HL-60 (cell line): ENCODE measurements at regions not wholly inside any gene's neighbourhood (a gene's known extent, or its start where the extent isn't known, plus 50 kb on each side); places are given as distances from the start of the nearest gene placed in this dataset.

ENCODE experiments used
- DNase-seq, 2 experiments: peaks; one replicate each; pipeline ENCODE4 v3.0.0-alpha.2; 2010 to 2020; ENCODE audit warnings: low read depth in 1 of 2, low spot score in 1 of 2
- H3K27ac ChIP-seq: fragments of 250-450 bp; sonication (Bioruptor Pico); replicated peaks from 2 replicates; pipeline ENCODE4 v1.5.1; 2020; ENCODE audit warnings: mild to moderate bottlenecking, moderate library complexity
- H3K27me3 ChIP-seq: fragments of 250-450 bp; sonication (Bioruptor Pico); 2 replicates; pipeline ENCODE4 v1.5.1; 2021; ENCODE audit warnings: mild to moderate bottlenecking, moderate library complexity; ENCODE audit not compliant: insufficient read depth, poor library complexity, severe bottlenecking
- H3K4me3 ChIP-seq: replicated peaks from 2 replicates; pipeline ENCODE4 v1.5.1; 2011; ENCODE audit warnings: mild to moderate bottlenecking, control low read depth, low read length; ENCODE audit not compliant: insufficient read depth
- GABPA ChIP-seq: IDR thresholded peaks from 2 replicates; pipeline ENCODE4 v1.6.1; 2012; ENCODE audit warnings: low read depth
- POLR2AphosphoS5 ChIP-seq: IDR thresholded peaks from 2 replicates; pipeline ENCODE4 v1.6.1; 2012; ENCODE audit warnings: low read depth
- SPI1 ChIP-seq: IDR thresholded peaks from 2 replicates; pipeline ENCODE4 v1.6.1; 2012; ENCODE audit warnings: low read depth, mild to moderate bottlenecking, borderline replicate concordance
- TF ChIP-seq, protein P1 (sequence below): IDR thresholded peaks from one replicate; pipeline ENCODE4 v1.5.1; 2011; ENCODE audit warnings: low read length, control low read depth, inconsistent platforms; ENCODE audit not compliant: insufficient read depth
- TF ChIP-seq, protein P2 (sequence below): IDR thresholded peaks from 2 replicates; pipeline ENCODE4 v1.6.1; 2012; ENCODE audit warnings: low read depth; ENCODE audit not compliant: insufficient replicate concordance

DNA sequence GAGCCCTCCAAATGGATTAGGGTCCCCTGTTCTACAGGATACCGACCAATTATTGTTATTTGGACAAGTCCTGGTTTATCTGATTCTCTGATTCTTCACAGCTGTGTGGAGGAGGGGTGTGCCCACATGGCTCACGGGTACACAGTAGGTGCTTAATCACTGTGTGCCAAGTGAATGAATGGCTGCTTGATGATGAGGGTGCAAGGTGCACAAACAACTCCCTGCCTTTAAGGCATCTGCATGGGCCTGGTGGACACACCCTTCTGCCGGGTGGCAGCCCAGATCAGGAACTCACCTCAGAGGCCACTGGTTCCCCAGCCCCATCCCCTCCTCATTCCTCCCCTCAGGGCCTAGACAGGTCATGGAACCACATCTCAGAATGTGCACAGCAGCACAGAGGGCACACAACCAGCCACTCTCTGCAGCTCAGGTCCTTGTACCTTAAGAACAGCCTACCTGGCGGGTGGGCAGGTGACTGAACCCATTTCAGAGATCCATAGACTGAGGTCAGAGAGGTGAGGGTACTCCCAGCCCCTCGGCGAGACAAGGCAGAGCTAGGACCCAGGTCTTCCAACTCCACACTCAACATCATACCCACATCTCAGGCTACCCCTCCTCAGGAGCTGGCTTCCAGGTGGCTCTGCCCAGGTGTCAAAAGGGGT lies 50.3 kb downstream of the SHANK2 start:
- Histone ChIP-seq H3K4me3 (no peak overlapping the region), H3K27me3 (no peaks in the 10 kb centered on the region), H3K27ac (no peak overlapping the region)
- DNase-seq, result no peak
- no peak for TF ChIP-seq POLR2AphosphoS5
- TF ChIP-seq GABPA, result no peak
- TF ChIP-seq, protein P1, sequence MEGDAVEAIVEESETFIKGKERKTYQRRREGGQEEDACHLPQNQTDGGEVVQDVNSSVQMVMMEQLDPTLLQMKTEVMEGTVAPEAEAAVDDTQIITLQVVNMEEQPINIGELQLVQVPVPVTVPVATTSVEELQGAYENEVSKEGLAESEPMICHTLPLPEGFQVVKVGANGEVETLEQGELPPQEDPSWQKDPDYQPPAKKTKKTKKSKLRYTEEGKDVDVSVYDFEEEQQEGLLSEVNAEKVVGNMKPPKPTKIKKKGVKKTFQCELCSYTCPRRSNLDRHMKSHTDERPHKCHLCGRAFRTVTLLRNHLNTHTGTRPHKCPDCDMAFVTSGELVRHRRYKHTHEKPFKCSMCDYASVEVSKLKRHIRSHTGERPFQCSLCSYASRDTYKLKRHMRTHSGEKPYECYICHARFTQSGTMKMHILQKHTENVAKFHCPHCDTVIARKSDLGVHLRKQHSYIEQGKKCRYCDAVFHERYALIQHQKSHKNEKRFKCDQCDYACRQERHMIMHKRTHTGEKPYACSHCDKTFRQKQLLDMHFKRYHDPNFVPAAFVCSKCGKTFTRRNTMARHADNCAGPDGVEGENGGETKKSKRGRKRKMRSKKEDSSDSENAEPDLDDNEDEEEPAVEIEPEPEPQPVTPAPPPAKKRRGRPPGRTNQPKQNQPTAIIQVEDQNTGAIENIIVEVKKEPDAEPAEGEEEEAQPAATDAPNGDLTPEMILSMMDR, result no peak
- TF ChIP-seq, protein P2, sequence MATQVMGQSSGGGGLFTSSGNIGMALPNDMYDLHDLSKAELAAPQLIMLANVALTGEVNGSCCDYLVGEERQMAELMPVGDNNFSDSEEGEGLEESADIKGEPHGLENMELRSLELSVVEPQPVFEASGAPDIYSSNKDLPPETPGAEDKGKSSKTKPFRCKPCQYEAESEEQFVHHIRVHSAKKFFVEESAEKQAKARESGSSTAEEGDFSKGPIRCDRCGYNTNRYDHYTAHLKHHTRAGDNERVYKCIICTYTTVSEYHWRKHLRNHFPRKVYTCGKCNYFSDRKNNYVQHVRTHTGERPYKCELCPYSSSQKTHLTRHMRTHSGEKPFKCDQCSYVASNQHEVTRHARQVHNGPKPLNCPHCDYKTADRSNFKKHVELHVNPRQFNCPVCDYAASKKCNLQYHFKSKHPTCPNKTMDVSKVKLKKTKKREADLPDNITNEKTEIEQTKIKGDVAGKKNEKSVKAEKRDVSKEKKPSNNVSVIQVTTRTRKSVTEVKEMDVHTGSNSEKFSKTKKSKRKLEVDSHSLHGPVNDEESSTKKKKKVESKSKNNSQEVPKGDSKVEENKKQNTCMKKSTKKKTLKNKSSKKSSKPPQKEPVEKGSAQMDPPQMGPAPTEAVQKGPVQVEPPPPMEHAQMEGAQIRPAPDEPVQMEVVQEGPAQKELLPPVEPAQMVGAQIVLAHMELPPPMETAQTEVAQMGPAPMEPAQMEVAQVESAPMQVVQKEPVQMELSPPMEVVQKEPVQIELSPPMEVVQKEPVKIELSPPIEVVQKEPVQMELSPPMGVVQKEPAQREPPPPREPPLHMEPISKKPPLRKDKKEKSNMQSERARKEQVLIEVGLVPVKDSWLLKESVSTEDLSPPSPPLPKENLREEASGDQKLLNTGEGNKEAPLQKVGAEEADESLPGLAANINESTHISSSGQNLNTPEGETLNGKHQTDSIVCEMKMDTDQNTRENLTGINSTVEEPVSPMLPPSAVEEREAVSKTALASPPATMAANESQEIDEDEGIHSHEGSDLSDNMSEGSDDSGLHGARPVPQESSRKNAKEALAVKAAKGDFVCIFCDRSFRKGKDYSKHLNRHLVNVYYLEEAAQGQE, result no peak
- no peak for TF ChIP-seq SPI1

DNA sequence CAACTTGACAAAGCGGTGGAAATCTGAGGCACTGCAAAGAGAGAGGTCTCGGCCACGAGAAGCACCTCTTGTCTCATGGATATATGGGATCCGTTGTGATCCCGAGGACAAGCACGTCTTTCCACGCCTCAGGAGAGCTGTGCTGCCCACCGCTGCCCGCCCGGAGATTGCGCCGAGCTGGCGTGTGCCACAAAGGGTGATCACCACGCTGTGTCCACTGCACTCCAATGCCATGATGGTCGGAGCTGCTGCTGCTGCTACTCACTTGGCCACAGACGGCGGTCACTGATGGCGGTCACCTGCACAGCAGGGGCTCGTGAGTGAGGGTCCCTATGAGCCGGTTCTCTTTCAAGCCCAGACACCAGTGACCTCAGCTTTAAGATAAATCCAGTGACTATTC lies 51.1 kb downstream of the SHANK2 start:
- Histone ChIP-seq H3K27ac (no peak overlapping the region), H3K27me3 (no peaks in the 10 kb centered on the region), H3K4me3 (no peak overlapping the region)
- no peak for DNase-seq
- TF ChIP-seq, protein P1, result no peak
- TF ChIP-seq GABPA (no peak), POLR2AphosphoS5 (no peak), SPI1 (no peak)
- TF ChIP-seq, protein P2, result no peak

DNA sequence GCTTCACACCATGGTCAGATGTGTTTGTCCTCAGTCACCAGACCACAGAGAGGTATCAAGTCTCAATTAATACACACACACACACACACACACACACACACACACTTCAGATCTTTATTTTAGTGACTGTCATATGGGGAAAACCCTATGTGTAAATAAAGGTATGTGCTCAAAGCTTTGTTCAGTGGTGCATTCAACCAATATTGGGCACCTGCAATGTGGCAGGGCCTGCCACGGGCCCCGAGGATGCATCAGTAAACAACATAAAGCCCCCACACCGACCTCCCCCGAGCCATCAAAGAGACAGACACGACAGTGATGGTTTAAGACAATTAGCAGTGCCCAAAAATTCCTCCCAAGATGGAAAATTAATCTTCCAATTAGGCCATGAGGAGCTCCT lies 51.6 kb downstream of the SHANK2 start:
- H3K27me3 ChIP-seq, result no peaks in the 10 kb centered on the region
- H3K4me3 ChIP-seq, result no peak overlapping the region
- no peak for DNase-seq
- H3K27ac ChIP-seq, result no peak overlapping the region
- TF ChIP-seq POLR2AphosphoS5, result no peak
- no peak for TF ChIP-seq GABPA
- TF ChIP-seq, protein P1, result no peak
- TF ChIP-seq SPI1, result no peak
- TF ChIP-seq, protein P2, result no peak
